Heart left ventricle (tissue), 13 donors: ENCODE measurements at regions not wholly inside any gene's neighbourhood (a gene's known extent, or its start where the extent isn't known, plus 50 kb on each side); places are given as distances from the start of the nearest gene placed in this dataset.

ENCODE experiments used
- CTCF ChIP-seq, 12 donors: fragments of 200-600 bp; sonication (generic) in 4 of 12; IDR thresholded peaks; one replicate each; pipeline versions ENCODE4 v1.5.0 to v1.8.0; 2018 to 2022; ENCODE audit warnings: antibody characterized with exemption in 12 of 12, mild to moderate bottlenecking in 5 of 12
- POLR2A ChIP-seq, 2 donors: fragments of 450-650 bp; IDR thresholded peaks; one replicate each; pipeline ENCODE4 v1.6.1; 2017; ENCODE audit warnings: antibody characterized with exemption in 2 of 2, mild to moderate bottlenecking in 2 of 2, moderate library complexity in 2 of 2
- donor health status: ischemic (EF 13 %, LVEDD 7.1; RV severe dilation, severe dysfunction).
- donor health status: DM: no; HTN: yes; CAD: no.
- donor health status: DM: no; HTN: no; CAD: no.
- donor health status: ischemic (EF 25% LVEDD 6.9; RV normal size, moderate dysfunction).
- donor health status: ischemic (EF 25% LVEDD 5.7; RV mildly dilated, moderate dysfunction).
- donor health status: ischemic (EF 35%, LVEDD 5.7; RV mildly dilated, moderate dysfunction).
- donor health status: nonischemic (EF 11% LVEDD 7.7; RV severe dilation, severe dysfunction).
- donor health status: DM: yes; HTN: yes; CAD: no.
- donor health status: PGD.
- donor health status: ischemic (EF 29% LVEDD 5.4; RV normal size, mild dysfunction).
- donor health status: nonischemic (EF 23%, LVEDD 6.1; RV moderate dilation, normal function).

GRCh38 chr1:215466361-215466760 lies 100.7 kb upstream of the KCTD3 start:
- TF ChIP-seq CTCF (IDR thresholded peaks at IDR 0.05) (no peak), POLR2A (IDR thresholded peaks at IDR 0.05) (no peak)
